Neural cell (in vitro differentiated cells): ENCODE measurements at regions not wholly inside any gene's neighbourhood (a gene's known extent, or its start where the extent isn't known, plus 50 kb on each side); places are given as distances from the start of the nearest gene placed in this dataset.

Source experiments
- H2AFZ ChIP-seq: fragments of 200-600, 300-800 bp; sonication (generic), shearing (Covaris generic); 2 replicates; pipeline ENCODE4 v1.6.0; 2014; ENCODE audit warnings: low read depth, mild to moderate bottlenecking, antibody characterized with exemption, low read length, moderate library complexity
- H3F3A ChIP-seq: fragments of 200-600 bp; shearing (Covaris generic); 2 replicates; pipeline ENCODE4 v1.6.1; 2016; ENCODE audit warnings: mild to moderate bottlenecking, moderate library complexity, mixed read lengths, antibody characterized with exemption, low read length; ENCODE audit not compliant: insufficient read depth, poor library complexity, severe bottlenecking
- H3K27ac ChIP-seq: fragments of 200-600, 300-800 bp; sonication (generic), shearing (Covaris generic); 2 replicates; pipeline ENCODE4 v1.5.1; 2014; ENCODE audit warnings: mild to moderate bottlenecking, low read length, moderate library complexity
- H3K27me3 ChIP-seq: fragments of 300-800, 200-600 bp; sonication (generic), shearing (Covaris generic); 2 replicates; pipeline ENCODE4 v1.6.0; 2014; ENCODE audit warnings: mild to moderate bottlenecking, low read depth, low read length, moderate library complexity; ENCODE audit not compliant: insufficient read depth
- H3K36me3 ChIP-seq: fragments of 300-800, 200-600 bp; sonication (generic), shearing (Covaris generic); 2 replicates; pipeline ENCODE4 v1.5.1; 2014; ENCODE audit warnings: mild to moderate bottlenecking, antibody characterized with exemption, low read length, moderate library complexity; ENCODE audit not compliant: insufficient read depth
- H3K4me2 ChIP-seq: fragments of 300-800, 200-600 bp; sonication (generic), shearing (Covaris generic); 2 replicates; pipeline ENCODE4 v1.6.0; 2014; ENCODE audit warnings: mild to moderate bottlenecking, low read length
- H3K4me3 ChIP-seq: fragments of 300-800, 200-600 bp; sonication (generic), shearing (Covaris generic); 2 replicates; pipeline ENCODE4 v1.5.1; 2014; ENCODE audit warnings: mild to moderate bottlenecking, low read length, moderate library complexity
- H3K79me2 ChIP-seq: fragments of 200-600 bp; shearing (Covaris generic); replicated peaks from 2 replicates; pipeline ENCODE4 v1.6.0; 2014; ENCODE audit warnings: mild to moderate bottlenecking, low read length, moderate library complexity; ENCODE audit not compliant: insufficient read depth
- H3K9ac ChIP-seq: fragments of 300-800, 200-600 bp; sonication (generic), shearing (Covaris generic); 2 replicates; pipeline ENCODE4 v1.6.1; 2016; ENCODE audit warnings: mild to moderate bottlenecking, low read length, mixed read lengths
- H3K9me2 ChIP-seq: fragments of 200-600 bp; shearing (Covaris generic); 2 replicates; pipeline ENCODE4 v1.6.1; 2016; ENCODE audit warnings: mild to moderate bottlenecking, low read length, mixed read lengths; ENCODE audit not compliant: insufficient read depth
- H3K9me3 ChIP-seq: fragments of 200-600, 300-800 bp; sonication (generic), shearing (Covaris generic); 2 replicates; pipeline ENCODE4 v1.6.1; 2016; ENCODE audit warnings: mild to moderate bottlenecking, mixed run types, low read length, moderate library complexity, mixed read lengths
- H4K20me1 ChIP-seq: fragments of 200-600 bp; shearing (Covaris generic); 2 replicates; pipeline ENCODE4 v1.6.1; 2016; ENCODE audit warnings: mild to moderate bottlenecking, mixed run types; ENCODE audit not compliant: insufficient read depth
- CTCF ChIP-seq: fragments of 450-650 bp; IDR thresholded peaks from 2 replicates; pipeline ENCODE4 v1.5.1; 2014; ENCODE audit warnings: antibody characterized with exemption, mild to moderate bottlenecking, moderate library complexity; ENCODE audit not compliant: poor library complexity, severe bottlenecking
- EP300 ChIP-seq: fragments of 450-650 bp; conservative IDR thresholded peaks from 2 replicates; pipeline ENCODE4 v1.6.1; 2014; ENCODE audit warnings: antibody characterized with exemption, mild to moderate bottlenecking, moderate library complexity; ENCODE audit not compliant: poor library complexity, severe bottlenecking
- EZH2 ChIP-seq: fragments of 200-600, 300-800 bp; shearing (Covaris generic), sonication (generic); IDR thresholded peaks from 2 replicates; pipeline ENCODE4 v1.6.1; 2014; ENCODE audit warnings: antibody characterized with exemption, low read length, borderline replicate concordance, mild to moderate bottlenecking; ENCODE audit not compliant: insufficient read depth, poor library complexity, severe bottlenecking
- MXI1 ChIP-seq: fragments of 450-650 bp; conservative IDR thresholded peaks from 2 replicates; pipeline ENCODE4 v1.6.1; 2014; ENCODE audit warnings: antibody characterized with exemption, mild to moderate bottlenecking; ENCODE audit not compliant: poor library complexity, severe bottlenecking
- POLR2AphosphoS5 ChIP-seq: IDR thresholded peaks from 2 replicates; pipeline ENCODE4 v1.6.1; 2012
- RAD21 ChIP-seq: fragments of 450-650 bp; conservative IDR thresholded peaks from 2 replicates; pipeline ENCODE4 v1.6.1; 2014; ENCODE audit warnings: antibody characterized with exemption, mild to moderate bottlenecking, moderate library complexity
- REST ChIP-seq: IDR thresholded peaks from 2 replicates; pipeline ENCODE4 v1.6.1; 2012; ENCODE audit warnings: borderline replicate concordance
- SMC3 ChIP-seq: fragments of 450-650 bp; conservative IDR thresholded peaks from 2 replicates; pipeline ENCODE4 v1.6.1; 2014; ENCODE audit warnings: antibody characterized with exemption, mild to moderate bottlenecking, moderate library complexity; ENCODE audit not compliant: poor library complexity
- TAF1 ChIP-seq: IDR thresholded peaks from 2 replicates; pipeline ENCODE4 v1.6.1; 2012; ENCODE audit warnings: low read depth

- Histone ChIP-seq H3K36me3 (no peaks in the 10 kb centered on the region), H3K9me3 (no peaks in the 10 kb centered on the region), H3K4me3 (peak overlapping the region; percentile 80), H3K9ac (peak overlapping the region; percentile 53), H3F3A (peaks cover 6% of the 10 kb centered on the region), H3K27ac (no peak overlapping the region), H3K79me2 (no peaks in the 10 kb centered on the region), H4K20me1 (no peaks in the 10 kb centered on the region), H3K9me2 (no peaks in the 10 kb centered on the region), H3K4me2 (no peak overlapping the region), H3K27me3 (peaks cover 70% of the 10 kb centered on the region), H2AFZ (no peak overlapping the region)
- no peak for TF ChIP-seq EZH2
- no peak for TF ChIP-seq SMC3
- TF ChIP-seq RAD21 = no peak
- TF ChIP-seq MXI1 = no peak
These were observed 169.1 kb upstream of the PPP1R3A start for GRCh38 chr7:114087653-114088469.

- Histone ChIP-seq H2AFZ (no peak overlapping the region), H3K9ac (peak overlapping the region; percentile 69), H3K4me2 (peak overlapping the region; percentile 71), H3K36me3 (no peaks in the 10 kb centered on the region), H3K79me2 (no peaks in the 10 kb centered on the region), H3K27ac (peak overlapping the region; percentile 25), H3K9me2 (no peaks in the 10 kb centered on the region), H4K20me1 (no peaks in the 10 kb centered on the region), H3K9me3 (no peaks in the 10 kb centered on the region), H3F3A (peaks cover 6% of the 10 kb centered on the region), H3K4me3 (peak overlapping the region; percentile 80), H3K27me3 (peaks cover 77% of the 10 kb centered on the region)
- TF ChIP-seq RAD21 (peak; percentile 7), REST (no peak), TAF1 (peak; percentile 20)
These were observed 168.3 kb upstream of the PPP1R3A start for GRCh38 chr7:114086914-114087652.

- H3K79me2 ChIP-seq = no peaks in the 10 kb centered on the region
- H3K4me2 ChIP-seq = peak overlapping the region; percentile 71
- no peak overlapping the region for H2AFZ ChIP-seq
- H3K36me3 ChIP-seq = no peaks in the 10 kb centered on the region
- peak overlapping the region; percentile 69 for H3K9ac ChIP-seq
- no peaks in the 10 kb centered on the region for H3K9me3 ChIP-seq
- H3K27me3 ChIP-seq = peaks cover 78% of the 10 kb centered on the region
- H3F3A ChIP-seq = peaks cover 6% of the 10 kb centered on the region
- H3K4me3 ChIP-seq = peak overlapping the region; percentile 80
- peak overlapping the region; percentile 25 for H3K27ac ChIP-seq
- TF ChIP-seq SMC3 = no peak
- no peak for TF ChIP-seq RAD21
- no peak for TF ChIP-seq EZH2
- TF ChIP-seq EP300 = no peak
- TF ChIP-seq MXI1 = no peak
- TF ChIP-seq CTCF = no peak
- TF ChIP-seq TAF1 = no peak
- no peak for TF ChIP-seq POLR2AphosphoS5
- no peak for TF ChIP-seq REST
- no peaks in the 10 kb centered on the region for H4K20me1 ChIP-seq
- no peaks in the 10 kb centered on the region for H3K9me2 ChIP-seq
These were observed 167.7 kb upstream of the PPP1R3A start for GRCh38 chr7:114086537-114086913.
